SK-N-MC (cell line): ENCODE measurements at regions not wholly inside any gene's neighbourhood (a gene's known extent, or its start where the extent isn't known, plus 50 kb on each side); places are given as distances from the start of the nearest gene placed in this dataset.

ENCODE experiments used
- EZH2 ChIP-seq: fragments of 200-600 bp; sonication (generic); IDR thresholded peaks from one replicate; pipeline ENCODE4 v1.6.1; 2017; ENCODE audit warnings: antibody characterized with exemption
- POLR2AphosphoS5 ChIP-seq: IDR thresholded peaks from 2 replicates; pipeline ENCODE4 v1.6.1; 2012; ENCODE audit warnings: mild to moderate bottlenecking, low read depth, low read length, borderline replicate concordance

DNA sequence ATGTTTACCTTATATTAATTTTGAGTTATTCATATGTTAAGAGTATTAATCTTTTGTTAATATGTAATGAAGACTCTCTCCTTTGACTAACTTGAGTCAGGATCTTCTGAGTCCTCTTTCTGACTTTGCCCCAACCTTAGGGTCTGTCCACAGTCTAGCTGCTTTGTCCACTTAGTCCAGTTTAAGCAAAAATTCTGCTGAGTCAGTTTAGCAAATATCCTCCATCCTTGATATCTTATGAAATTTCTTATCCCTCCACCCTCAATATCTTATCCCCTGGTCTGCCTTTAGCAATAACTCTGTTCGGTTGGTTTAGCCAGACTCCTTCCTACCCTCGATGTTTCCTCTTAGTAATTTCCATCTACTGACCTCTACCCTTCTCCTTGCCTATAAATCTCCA is 91.7 kb downstream of the DIPK2A start:
- TF ChIP-seq EZH2 (no peak), POLR2AphosphoS5 (no peak)
